ENCODE measurements at regions not wholly inside any gene's neighbourhood (a gene's known extent, or its start where the extent isn't known, plus 50 kb on each side); places are given as distances from the start of the nearest gene placed in this dataset.

DNA sequence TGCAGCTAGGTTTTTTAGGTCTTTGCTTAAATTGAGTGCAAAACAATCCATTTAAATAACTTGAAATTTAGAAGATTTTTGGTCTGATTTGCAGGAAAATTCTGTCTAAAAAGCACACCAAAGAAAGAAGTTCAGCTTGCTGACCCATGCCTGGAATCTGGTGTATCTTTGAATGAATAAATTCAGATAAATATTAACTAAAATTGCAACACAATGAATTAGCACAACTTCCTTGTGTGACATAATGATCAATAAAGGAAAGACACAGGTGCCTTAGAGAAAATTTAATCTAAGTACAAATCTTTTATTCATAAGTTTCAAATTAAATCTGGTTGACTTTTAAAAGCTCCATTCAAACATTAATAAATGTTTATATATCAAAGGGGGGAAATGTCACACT, 791.5 kb upstream of the LCORL start:
- Histone ChIP-seq H3K4me3 (no peak overlapping the region), H3K4me1 (no peaks in the 10 kb centered on the region), H3K36me3 (no peaks in the 10 kb centered on the region), H3K27me3 (no peaks in the 10 kb centered on the region), H3K9me3 (no peaks in the 10 kb centered on the region), H3K27ac (no peak overlapping the region)
- no peak for DNase-seq
- TF ChIP-seq, protein P1, sequence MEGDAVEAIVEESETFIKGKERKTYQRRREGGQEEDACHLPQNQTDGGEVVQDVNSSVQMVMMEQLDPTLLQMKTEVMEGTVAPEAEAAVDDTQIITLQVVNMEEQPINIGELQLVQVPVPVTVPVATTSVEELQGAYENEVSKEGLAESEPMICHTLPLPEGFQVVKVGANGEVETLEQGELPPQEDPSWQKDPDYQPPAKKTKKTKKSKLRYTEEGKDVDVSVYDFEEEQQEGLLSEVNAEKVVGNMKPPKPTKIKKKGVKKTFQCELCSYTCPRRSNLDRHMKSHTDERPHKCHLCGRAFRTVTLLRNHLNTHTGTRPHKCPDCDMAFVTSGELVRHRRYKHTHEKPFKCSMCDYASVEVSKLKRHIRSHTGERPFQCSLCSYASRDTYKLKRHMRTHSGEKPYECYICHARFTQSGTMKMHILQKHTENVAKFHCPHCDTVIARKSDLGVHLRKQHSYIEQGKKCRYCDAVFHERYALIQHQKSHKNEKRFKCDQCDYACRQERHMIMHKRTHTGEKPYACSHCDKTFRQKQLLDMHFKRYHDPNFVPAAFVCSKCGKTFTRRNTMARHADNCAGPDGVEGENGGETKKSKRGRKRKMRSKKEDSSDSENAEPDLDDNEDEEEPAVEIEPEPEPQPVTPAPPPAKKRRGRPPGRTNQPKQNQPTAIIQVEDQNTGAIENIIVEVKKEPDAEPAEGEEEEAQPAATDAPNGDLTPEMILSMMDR (IDR thresholded peaks at IDR 0.05) = no peak
- no peak for TF ChIP-seq POLR2A (IDR thresholded peaks at IDR 0.05)
- intact Hi-C loops (cut with DNase I) = no loop called here

DNA sequence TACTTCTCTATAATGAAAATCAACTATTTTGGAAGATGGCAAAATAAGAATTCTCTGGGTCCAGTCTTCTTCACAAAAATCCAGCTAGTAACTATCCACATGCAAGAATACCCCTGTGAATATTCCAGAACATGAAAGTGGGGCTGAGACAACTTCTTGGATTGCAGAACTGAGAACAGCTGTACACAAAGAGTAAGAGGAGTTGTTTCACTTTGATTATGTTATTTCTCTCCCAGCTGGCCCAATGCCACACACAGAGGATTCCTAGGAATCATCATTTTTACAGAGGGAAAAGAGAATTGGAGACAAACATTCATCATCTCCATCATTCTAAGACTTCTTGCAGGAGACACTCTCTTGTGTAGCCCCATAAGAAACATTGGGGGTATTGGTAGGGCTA, 782.2 kb upstream of the LCORL start:
- no peaks in the 10 kb centered on the region for H3K9me3 ChIP-seq
- H3K36me3 ChIP-seq = no peaks in the 10 kb centered on the region
- no peak overlapping the region for H3K27ac ChIP-seq
- no peaks in the 10 kb centered on the region for H3K27me3 ChIP-seq
- intact Hi-C loops (cut with DNase I) = no loop called here
- H3K4me3 ChIP-seq = no peak overlapping the region
- DNase-seq = no peak
- TF ChIP-seq, protein P1 (IDR thresholded peaks at IDR 0.05) = no peak
- TF ChIP-seq POLR2A (IDR thresholded peaks at IDR 0.05) = no peak
- no peaks in the 10 kb centered on the region for H3K4me1 ChIP-seq

DNA sequence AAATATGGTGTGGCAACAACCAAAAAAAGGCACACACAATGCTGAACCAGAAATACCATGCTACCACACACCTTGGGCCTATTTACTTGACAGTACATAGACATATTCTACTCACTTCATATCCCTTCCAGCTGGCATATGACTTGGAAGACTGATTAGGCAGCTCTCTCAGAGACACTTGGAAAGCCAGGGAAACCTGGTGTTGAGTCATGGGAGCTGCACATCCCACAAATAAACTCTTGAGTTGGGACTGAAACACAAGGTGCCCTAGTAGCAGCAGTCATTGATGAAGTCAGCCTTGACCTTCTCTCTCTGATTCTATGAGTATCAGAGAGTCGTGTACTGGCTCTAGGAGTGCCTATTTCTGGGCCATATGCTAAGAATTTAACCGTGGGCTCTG, 776.6 kb upstream of the LCORL start:
- Histone ChIP-seq H3K27me3 (no peaks in the 10 kb centered on the region), H3K4me1 (no peaks in the 10 kb centered on the region), H3K4me3 (no peak overlapping the region), H3K36me3 (no peaks in the 10 kb centered on the region), H3K9me3 (no peaks in the 10 kb centered on the region), H3K27ac (no peak overlapping the region)
- no peak for TF ChIP-seq POLR2A (IDR thresholded peaks at IDR 0.05)
- TF ChIP-seq, protein P1 (IDR thresholded peaks at IDR 0.05) = no peak
- no peak for DNase-seq
- intact Hi-C loops (cut with DNase I) = no loop called here
- 23 to 45% methylated on average over 2 of the region's 2 CpGs for whole genome bisulfite sequencing, 2 donors

DNA sequence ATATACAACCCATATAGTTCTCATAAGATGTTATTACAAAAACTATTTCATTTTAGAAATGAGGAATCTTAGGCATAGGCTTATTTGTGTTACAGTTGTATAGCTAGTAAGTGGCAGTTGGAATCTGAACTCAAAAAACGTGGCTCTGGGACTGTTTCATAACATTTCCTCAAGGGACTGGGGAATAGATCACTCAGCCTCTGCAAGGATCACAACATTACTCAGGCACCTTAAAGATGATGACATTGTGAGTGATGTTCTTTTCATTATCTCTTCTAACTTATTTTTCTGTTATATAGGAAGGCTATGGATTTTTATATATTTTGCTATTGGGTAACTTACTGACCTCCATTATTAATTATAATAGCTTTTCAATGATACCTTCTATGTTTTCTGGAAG, 774.2 kb upstream of the LCORL start:
- TF ChIP-seq, protein P1 (IDR thresholded peaks at IDR 0.05) = no peak
- TF ChIP-seq POLR2A (IDR thresholded peaks at IDR 0.05) = no peak
- no peak overlapping the region for H3K4me3 ChIP-seq
- no peaks in the 10 kb centered on the region for H3K4me1 ChIP-seq
- no peak overlapping the region for H3K27ac ChIP-seq
- H3K36me3 ChIP-seq = no peaks in the 10 kb centered on the region
- WGBS, 2 donors = 24 to 32% methylated on average over 1 of the region's 1 CpG
- intact Hi-C loops (cut with DNase I) = no loop called here
- H3K9me3 ChIP-seq = no peaks in the 10 kb centered on the region
- H3K27me3 ChIP-seq = no peaks in the 10 kb centered on the region
- no peak for DNase-seq

DNA sequence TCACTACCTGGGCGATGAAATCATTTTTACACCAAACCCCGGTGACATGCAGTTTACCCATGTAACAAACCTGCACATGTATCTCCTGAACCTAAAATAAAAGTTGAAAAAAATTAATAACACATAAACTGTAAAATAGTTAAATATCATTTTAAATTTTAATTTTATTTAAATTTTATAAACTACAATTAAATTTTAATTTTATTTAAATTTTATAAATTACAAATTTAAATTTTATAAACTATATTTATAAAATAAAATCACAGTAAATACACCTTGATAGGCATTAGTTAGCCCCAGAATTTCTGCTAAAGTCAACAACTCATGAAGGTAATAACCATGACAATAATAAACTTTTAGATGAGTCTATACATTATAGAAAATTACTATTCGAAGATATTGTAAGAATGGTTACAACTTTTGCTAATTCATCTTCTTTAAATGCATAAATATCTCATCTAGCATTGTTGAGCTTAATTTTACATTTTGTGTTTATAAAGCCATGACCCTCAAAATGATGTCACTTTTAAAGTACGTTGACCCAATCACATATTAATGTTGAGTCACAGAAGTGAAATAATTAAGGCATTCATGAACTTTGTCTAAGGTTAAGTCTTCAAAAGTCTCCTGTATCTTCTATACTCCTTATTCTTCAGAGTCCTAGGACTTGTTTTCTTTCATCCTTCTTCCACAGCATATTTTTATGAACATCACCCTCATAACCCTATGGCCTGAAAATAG, 755.8 kb upstream of the LCORL start:
- TF ChIP-seq, protein P1 (IDR thresholded peaks at IDR 0.05) = no peak
- no peak for TF ChIP-seq POLR2A (IDR thresholded peaks at IDR 0.05)
- Histone ChIP-seq H3K4me1 (no peaks in the 10 kb centered on the region), H3K9me3 (no peaks in the 10 kb centered on the region), H3K4me3 (no peak overlapping the region), H3K36me3 (no peaks in the 10 kb centered on the region), H3K27ac (no peak overlapping the region), H3K27me3 (no peaks in the 10 kb centered on the region)
- WGBS, 2 donors = 46 to 56% methylated on average over 4 of the region's 4 CpGs
- intact Hi-C loops (cut with DNase I) = no loop called here
- no peak for DNase-seq

Data from esophagus squamous epithelium (tissue), 5 donors.